Smooth muscle cell (in vitro differentiated cells): ENCODE measurements at regions not wholly inside any gene's neighbourhood (a gene's known extent, or its start where the extent isn't known, plus 50 kb on each side); places are given as distances from the start of the nearest gene placed in this dataset.

Experiments used
- DNase-seq: peaks from one replicate; lab custom pipeline; 2025; ENCODE audit not compliant: unreplicated experiment; lab: John Stamatoyannopoulos, UW
- H2AFZ ChIP-seq: fragments of 200-600 bp; sonication (generic); 2 replicates; pipeline ENCODE4 v1.6.0; 2016; ENCODE audit warnings: antibody characterized with exemption, low read depth, mild to moderate bottlenecking
- H3F3A ChIP-seq: fragments of 200-600 bp; sonication (generic); 2 replicates; pipeline ENCODE4 v1.6.0; 2017; ENCODE audit warnings: antibody characterized with exemption, low read depth
- H3K27ac ChIP-seq: fragments of 200-600 bp; sonication (generic); 2 replicates; pipeline ENCODE4 v1.5.1; 2016; ENCODE audit warnings: low read depth, mild to moderate bottlenecking
- H3K27me3 ChIP-seq: fragments of 200-600 bp; sonication (generic); 2 replicates; pipeline ENCODE4 v1.6.1; 2016; ENCODE audit warnings: low read depth, mild to moderate bottlenecking
- H3K36me3 ChIP-seq: fragments of 200-600 bp; sonication (generic); 2 replicates; pipeline ENCODE4 v1.5.1; 2016; ENCODE audit warnings: low read depth
- H3K4me1 ChIP-seq: fragments of 200-600 bp; sonication (generic); 2 replicates; pipeline ENCODE4 v1.5.1; 2016; ENCODE audit warnings: low read depth
- H3K4me2 ChIP-seq: fragments of 200-600 bp; sonication (generic); 2 replicates; pipeline ENCODE4 v1.6.0; 2016; ENCODE audit warnings: mild to moderate bottlenecking
- H3K4me3 ChIP-seq: fragments of 200-600 bp; sonication (generic); 2 replicates; pipeline ENCODE4 v1.5.1; 2016; ENCODE audit warnings: mild to moderate bottlenecking
- H3K79me2 ChIP-seq: fragments of 200-600 bp; sonication (generic); 2 replicates; pipeline ENCODE4 v1.6.0; 2016; ENCODE audit warnings: low read depth, mild to moderate bottlenecking
- H3K9ac ChIP-seq: fragments of 200-600 bp; sonication (generic); 2 replicates; pipeline ENCODE4 v1.6.0; 2016; ENCODE audit warnings: low read depth
- H3K9me3 ChIP-seq: fragments of 200-600 bp; sonication (generic); replicated peaks from 2 replicates; pipeline ENCODE4 v1.5.1; 2016; ENCODE audit warnings: low read depth
- H4K20me1 ChIP-seq: fragments of 200-600 bp; sonication (generic); 2 replicates; pipeline ENCODE4 v1.6.0; 2016; ENCODE audit warnings: low read depth
- CTCF ChIP-seq: fragments of 200-600 bp; sonication (generic); IDR thresholded peaks from 2 replicates; pipeline ENCODE4 v1.5.1; 2017; ENCODE audit warnings: borderline replicate concordance, mild to moderate bottlenecking, antibody characterized with exemption; ENCODE audit not compliant: insufficient read depth, poor library complexity, severe bottlenecking
- WGBS: methylation state at CpG from one replicate; pipeline ENCODE4 v1.1.7; 2016; ENCODE audit warnings: low lambda C conversion rate; 5-methylcytosine and 5-hydroxymethylcytosine counted together

- Histone ChIP-seq H3K27ac (no peak overlapping the region), H2AFZ (no peak overlapping the region), H3K36me3 (no peaks in the 10 kb centered on the region), H3K9ac (no peak overlapping the region), H3K9me3 (no peaks in the 10 kb centered on the region), H4K20me1 (no peaks in the 10 kb centered on the region), H3K4me3 (no peak overlapping the region), H3K79me2 (no peaks in the 10 kb centered on the region), H3F3A (no peaks in the 10 kb centered on the region), H3K4me1 (peaks cover 10% of the 10 kb centered on the region), H3K27me3 (no peaks in the 10 kb centered on the region), H3K4me2 (no peak overlapping the region)
- no peak for DNase-seq
- no peak for TF ChIP-seq CTCF
- WGBS, result 97% methylated on average over 29 of the region's 29 CpGs
Measured at GRCh38 chr7:12470930-12471329, 67.3 kb upstream of the VWDE start.

GRCh38 chr7:12474035-12474434 lies 70.4 kb upstream of the VWDE start:
- DNase-seq, result no peak
- 91% methylated on average over 4 of the region's 4 CpGs for WGBS
- no peaks in the 10 kb centered on the region for H3K9me3 ChIP-seq
- no peak overlapping the region for H3K27ac ChIP-seq
- H3K9ac ChIP-seq, result no peak overlapping the region
- TF ChIP-seq CTCF, result no peak
- H3K27me3 ChIP-seq, result no peaks in the 10 kb centered on the region
- H4K20me1 ChIP-seq, result no peaks in the 10 kb centered on the region
- H3K4me2 ChIP-seq, result no peak overlapping the region
- H3K36me3 ChIP-seq, result no peaks in the 10 kb centered on the region
- peaks cover 11% of the 10 kb centered on the region for H3K4me1 ChIP-seq
- H2AFZ ChIP-seq, result no peak overlapping the region
- no peaks in the 10 kb centered on the region for H3K79me2 ChIP-seq
- no peak overlapping the region for H3K4me3 ChIP-seq
- H3F3A ChIP-seq, result no peaks in the 10 kb centered on the region

GRCh38 chr7:12475362-12476063 lies 71.8 kb upstream of the VWDE start:
- Histone ChIP-seq H3K9me3 (no peaks in the 10 kb centered on the region), H3K4me1 (peaks cover 11% of the 10 kb centered on the region), H3K9ac (no peak overlapping the region), H2AFZ (no peak overlapping the region), H3K36me3 (no peaks in the 10 kb centered on the region), H3K79me2 (no peaks in the 10 kb centered on the region), H3K27ac (peak overlapping the region; percentile 32), H4K20me1 (no peaks in the 10 kb centered on the region), H3K27me3 (no peaks in the 10 kb centered on the region), H3K4me2 (peak overlapping the region; percentile 46), H3F3A (no peaks in the 10 kb centered on the region), H3K4me3 (no peak overlapping the region)
- no peak for TF ChIP-seq CTCF
- no peak for DNase-seq
- 31% methylated on average over 6 of the region's 6 CpGs for WGBS

GRCh38 chr7:12477620-12478019 lies 74.0 kb upstream of the VWDE start:
- H3K36me3 ChIP-seq, result no peaks in the 10 kb centered on the region
- no peak overlapping the region for H3K4me3 ChIP-seq
- H3F3A ChIP-seq, result no peaks in the 10 kb centered on the region
- no peaks in the 10 kb centered on the region for H4K20me1 ChIP-seq
- H3K27me3 ChIP-seq, result no peaks in the 10 kb centered on the region
- no peak overlapping the region for H3K9ac ChIP-seq
- 51% methylated on average over 3 of the region's 3 CpGs for WGBS
- no peak overlapping the region for H3K27ac ChIP-seq
- H2AFZ ChIP-seq, result no peak overlapping the region
- H3K4me2 ChIP-seq, result no peak overlapping the region
- no peaks in the 10 kb centered on the region for H3K9me3 ChIP-seq
- H3K4me1 ChIP-seq, result peaks cover 11% of the 10 kb centered on the region
- no peak for TF ChIP-seq CTCF
- no peak for DNase-seq
- no peaks in the 10 kb centered on the region for H3K79me2 ChIP-seq
